ENCODE measurements at regions not wholly inside any gene's neighbourhood (a gene's known extent, or its start where the extent isn't known, plus 50 kb on each side); places are given as distances from the start of the nearest gene placed in this dataset.

DNA sequence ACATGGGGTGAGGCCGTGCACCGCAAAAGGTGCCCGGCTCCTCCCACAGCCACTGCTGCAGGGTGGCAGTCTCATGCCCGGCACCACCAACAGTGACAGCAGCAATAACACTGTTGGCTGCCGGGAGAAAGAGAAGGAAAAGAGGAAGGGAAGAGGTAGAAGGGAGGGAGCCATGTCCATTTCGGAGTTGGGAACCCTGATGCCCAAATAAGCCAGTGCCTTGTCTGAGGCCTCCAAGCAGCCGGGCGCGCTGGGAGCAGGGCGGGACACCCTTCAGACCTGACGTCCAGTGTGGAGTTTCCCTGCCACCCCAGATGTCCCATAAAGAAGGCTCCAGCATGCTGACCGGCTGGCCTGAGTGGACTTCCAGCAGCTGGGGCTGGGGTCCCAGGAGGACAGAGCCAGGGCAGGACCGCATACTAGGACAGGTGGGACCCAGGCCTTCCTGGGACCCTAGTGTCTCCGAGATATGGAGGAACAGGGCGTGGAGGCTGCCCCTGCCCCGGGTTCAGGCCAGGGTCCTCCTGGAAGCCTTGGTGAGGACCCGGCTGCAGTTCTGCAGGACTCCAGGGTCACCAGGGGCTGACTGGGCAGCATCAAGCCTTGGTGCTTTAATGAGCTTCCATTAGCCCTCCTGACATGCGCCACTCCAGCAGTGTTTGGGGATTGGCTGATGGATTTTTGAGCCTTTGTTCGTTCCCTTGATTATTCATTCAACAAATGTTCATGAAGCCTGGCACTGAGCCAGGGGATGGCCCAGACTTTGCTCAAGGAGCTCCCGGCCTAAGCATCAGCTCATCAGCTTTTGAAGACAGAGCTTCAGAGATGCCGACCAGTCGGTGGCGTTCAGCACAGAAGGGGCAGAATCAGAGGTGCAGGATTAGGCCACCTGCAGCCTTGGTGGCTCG lies 223.6 kb upstream of the CIBAR2 start:
- no peak overlapping the region for H3K4me3 ChIP-seq (ENCODE audit: low read depth, low read length)
- no peak for TF ChIP-seq CTCF (IDR thresholded peaks at IDR 0.05; ENCODE audit: insufficient read depth, low read length)
- DNase-seq (ENCODE audit: low read depth), result no peak

GRCh38 chr16:85337910-85338637 lies 225.8 kb upstream of the CIBAR2 start:
- H3K4me3 ChIP-seq (ENCODE audit: low read depth, low read length), result no peak overlapping the region
- TF ChIP-seq CTCF (IDR thresholded peaks at IDR 0.05; ENCODE audit: insufficient read depth, low read length), result no peak
- no peak for DNase-seq (ENCODE audit: low read depth)

DNA sequence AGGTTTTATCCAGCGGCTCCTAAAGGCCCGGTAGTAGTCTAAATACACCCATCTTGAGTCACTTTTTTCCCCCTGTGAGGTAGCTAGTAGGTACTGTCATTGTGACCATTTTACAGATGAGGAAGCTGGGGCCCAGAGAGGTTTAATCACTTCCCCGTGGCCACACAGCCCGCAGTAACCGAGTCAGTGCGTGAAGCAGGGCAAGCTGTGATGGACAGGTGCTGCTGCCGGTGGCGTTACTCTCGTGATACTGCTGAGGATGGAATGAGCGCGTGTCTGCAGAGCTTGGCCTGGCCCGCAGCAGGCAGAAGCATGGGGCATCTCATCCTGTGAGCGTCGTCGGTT lies 226.3 kb upstream of the CIBAR2 start:
- H3K4me3 ChIP-seq (ENCODE audit: low read depth, low read length), result no peak overlapping the region
- DNase-seq (ENCODE audit: low read depth), result no peak
- TF ChIP-seq CTCF (IDR thresholded peaks at IDR 0.05; ENCODE audit: insufficient read depth, low read length), result no peak

DNA sequence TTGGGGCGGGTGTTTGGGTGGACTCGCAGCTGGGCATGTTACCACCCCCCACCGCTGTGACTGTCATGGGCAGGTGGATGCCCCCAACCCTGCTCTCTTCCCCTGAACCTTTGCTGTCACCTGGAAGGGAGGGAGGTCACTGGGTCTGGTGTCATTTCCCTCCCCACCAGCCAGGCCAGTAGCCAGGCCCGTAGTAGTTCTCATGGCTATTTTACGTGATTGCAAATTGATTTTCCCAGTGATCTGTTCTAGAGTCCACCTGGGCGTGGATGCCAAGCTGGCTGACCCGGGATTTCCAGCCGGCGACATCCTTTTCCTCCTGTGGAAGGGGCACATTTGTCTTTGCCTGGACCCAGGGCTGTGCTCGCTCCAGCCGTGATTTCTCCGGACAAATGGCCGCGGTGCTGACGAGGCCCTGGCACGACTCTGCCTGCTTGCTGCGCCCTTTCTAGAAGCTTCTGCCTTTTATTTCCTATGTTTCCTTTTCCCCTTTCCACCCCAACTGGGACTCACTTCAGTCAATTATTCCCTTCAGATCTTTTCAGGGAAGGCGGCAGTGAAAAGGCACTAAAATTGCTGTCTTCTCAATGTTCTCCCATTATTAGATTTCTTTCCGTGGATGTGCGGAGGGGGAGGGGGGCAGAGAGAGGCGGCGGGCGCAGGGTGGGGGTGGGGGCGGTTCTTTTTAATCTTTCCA lies 226.9 kb upstream of the CIBAR2 start:
- no peak for DNase-seq (ENCODE audit: low read depth)
- H3K4me3 ChIP-seq (ENCODE audit: low read depth, low read length), result no peak overlapping the region
- no peak for TF ChIP-seq CTCF (IDR thresholded peaks at IDR 0.05; ENCODE audit: insufficient read depth, low read length)

- no peak overlapping the region for H3K4me3 ChIP-seq (ENCODE audit: low read depth, low read length)
- TF ChIP-seq CTCF (IDR thresholded peaks at IDR 0.05; ENCODE audit: insufficient read depth, low read length), result no peak
- DNase-seq (ENCODE audit: low read depth), result no peak
Observed at GRCh38 chr16:85341972-85342695, 229.9 kb upstream of the CIBAR2 start.

- TF ChIP-seq CTCF (IDR thresholded peaks at IDR 0.05; ENCODE audit: insufficient read depth, low read length), result no peak
- no peak for DNase-seq (ENCODE audit: low read depth)
- no peak overlapping the region for H3K4me3 ChIP-seq (ENCODE audit: low read depth, low read length)
Observed at GRCh38 chr16:85344502-85345128, 232.3 kb upstream of the CIBAR2 start.

Data from fibroblast of the aortic adventitia (primary cell).